ENCODE measurements at regions not wholly inside any gene's neighbourhood (a gene's known extent, or its start where the extent isn't known, plus 50 kb on each side); places are given as distances from the start of the nearest gene placed in this dataset.
A peak's percentile ranks its signal among the peaks of the same experiment; 100 is the strongest.
"Not testable (repeated sequence)": the region's sequence is repeated elsewhere in the genome, so short reads cannot be mapped to it uniquely, and the experiment has no call there.

DNA sequence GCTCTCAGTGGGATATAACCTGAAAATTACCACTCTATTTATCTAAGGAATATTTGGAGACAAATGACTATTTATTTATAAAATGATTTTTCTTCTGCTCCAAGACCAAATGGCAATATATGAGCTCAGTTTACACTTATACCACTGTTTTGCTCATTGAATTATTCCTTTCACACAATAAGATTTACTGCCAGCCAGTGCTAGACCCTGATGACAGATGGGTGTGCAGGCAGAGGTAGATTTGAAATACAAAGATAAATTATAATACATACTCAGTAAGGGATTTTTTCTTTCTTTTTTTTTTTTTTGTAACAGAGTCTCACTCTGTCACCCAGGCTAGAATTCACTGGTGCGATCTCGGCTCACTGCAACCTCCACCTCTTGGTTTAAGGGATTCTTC, 980.3 kb downstream of the EPHA3 start:
- DNase-seq = no peak

DNA sequence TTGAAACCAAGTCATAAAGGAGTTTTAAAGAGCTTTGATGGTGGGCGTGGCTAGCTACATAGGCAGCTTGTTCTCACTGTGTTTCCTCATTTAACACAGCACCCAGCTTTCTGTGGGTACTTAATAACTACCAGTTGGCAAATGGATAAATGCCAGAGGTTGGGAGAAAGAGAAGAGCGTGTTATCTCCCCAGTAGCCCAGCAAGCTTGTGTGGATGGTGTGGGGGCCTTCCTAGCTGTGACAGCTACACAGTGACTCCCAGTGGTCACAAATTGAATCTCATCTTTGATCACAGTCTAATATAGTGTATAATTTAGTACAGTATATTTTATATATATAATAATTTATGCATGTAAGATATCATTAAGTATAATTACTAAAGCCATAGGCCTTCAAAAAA, 984.1 kb downstream of the EPHA3 start:
- DNase-seq = peak; percentile 69

DNA sequence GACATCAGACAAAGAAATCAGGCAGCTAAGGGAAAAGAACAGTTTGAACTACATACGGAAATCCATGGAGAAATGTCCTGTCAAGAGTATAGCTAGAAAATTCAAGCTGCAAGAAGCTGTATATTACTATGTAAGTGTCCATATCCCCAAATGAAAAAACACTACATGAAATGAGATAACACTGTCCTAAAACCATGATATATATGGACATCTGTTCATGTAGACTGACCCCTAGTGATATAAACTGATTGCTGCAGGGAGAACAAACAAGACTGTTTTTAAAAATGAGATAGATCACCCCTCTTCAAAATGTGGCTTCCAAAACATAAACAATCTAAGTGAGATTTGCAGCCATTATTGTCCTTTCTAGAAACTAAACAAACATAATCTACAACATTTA, 985.6 kb downstream of the EPHA3 start:
- DNase-seq = peak; percentile 59

DNA sequence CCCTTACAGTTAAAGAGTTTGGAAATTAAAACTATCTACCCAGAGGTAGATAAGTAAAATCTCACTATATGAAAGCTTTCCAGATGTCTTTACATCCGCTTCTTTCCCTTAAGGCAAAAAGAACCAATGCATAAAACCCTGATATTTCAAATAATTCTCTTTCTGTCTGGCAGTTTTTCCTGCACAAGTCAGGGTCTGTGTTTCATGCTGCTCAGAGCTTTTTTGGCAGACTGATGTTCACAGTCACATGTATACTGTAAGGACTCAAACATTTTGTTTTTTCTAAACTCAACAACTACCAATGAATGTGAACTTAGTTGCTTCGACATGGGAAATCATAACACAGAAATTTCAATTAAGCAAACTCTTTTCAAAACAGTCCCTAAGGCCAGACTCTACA, 988.4 kb downstream of the EPHA3 start:
- DNase-seq = no peak

DNA sequence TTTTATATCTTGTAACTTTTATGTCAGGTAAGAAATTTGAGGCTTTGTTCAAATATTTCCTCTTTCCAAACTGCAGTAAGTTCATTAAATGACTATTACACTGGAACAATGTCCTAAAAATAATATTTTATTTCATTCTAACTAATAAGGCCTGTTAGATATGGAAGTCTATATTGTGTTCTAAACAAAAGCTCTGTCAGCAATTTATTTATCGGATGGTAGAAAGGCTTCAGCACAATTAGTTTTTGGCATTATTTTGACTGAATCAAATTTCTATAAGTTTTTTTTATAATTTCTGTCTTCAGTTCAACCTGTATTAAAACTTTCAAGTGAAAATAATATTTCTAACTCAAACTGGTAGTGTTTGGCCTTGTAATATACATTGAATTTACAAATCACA, 992.1 kb downstream of the EPHA3 start:
- DNase-seq = no peak

DNA sequence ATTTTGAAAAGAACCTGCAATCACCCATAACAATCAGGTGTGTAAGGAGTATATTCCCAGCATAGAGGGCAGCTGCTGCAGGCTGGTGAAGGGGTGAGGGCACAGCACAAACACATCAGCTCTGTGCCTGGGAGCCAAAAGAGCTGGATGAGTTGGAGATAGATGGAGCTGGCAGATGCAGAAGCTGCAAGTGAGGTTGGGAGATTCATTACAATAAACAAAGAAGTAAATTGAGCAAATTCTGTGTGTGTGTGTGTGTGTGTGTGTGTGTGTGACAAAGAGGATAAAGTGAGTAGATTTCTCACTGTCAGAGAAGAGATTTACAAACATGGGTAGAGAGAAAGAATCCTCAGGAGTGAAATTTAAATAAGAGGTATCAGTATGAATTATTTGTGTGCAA, 994.7 kb downstream of the EPHA3 start:
- no peak for DNase-seq

DNA sequence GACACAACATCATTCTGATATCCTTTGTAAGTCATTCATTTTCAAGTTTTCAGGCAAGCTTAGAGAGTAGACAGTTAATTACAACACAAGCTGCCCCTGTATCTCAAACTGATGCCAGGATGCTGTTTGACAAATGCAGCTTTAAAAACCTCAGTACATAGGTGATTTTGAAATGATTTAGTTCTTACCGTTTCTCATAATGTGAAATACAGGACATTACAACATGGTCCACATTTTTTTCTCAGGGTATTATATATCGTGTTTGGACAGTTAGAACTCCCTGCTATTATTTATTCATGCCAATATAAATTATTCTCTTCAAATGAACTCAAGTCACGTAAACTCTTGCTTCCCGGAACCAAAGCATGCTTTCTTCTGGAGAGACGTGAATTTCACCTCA, 1013.9 kb downstream of the EPHA3 start:
- peak; percentile 30 for DNase-seq

DNA sequence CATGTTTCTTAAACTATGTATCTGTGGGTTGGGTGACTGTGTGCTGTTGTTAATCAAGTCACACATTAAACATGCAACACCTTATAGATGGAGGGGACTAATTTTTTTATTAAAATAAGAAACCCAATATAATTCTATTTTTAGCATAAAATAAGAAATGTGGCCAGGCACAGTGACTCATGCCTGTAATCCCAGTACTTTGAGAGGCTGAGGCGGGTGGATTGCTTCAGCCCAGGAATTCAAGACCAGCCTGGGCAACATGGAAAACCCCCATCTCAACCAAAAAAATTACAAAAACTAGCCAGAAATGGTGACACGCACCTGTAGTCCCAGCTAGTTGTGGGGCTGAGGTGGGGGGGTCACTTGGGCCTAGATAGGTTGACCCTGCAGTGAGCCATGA, 1021.0 kb downstream of the EPHA3 start:
- no peak for DNase-seq

DNA sequence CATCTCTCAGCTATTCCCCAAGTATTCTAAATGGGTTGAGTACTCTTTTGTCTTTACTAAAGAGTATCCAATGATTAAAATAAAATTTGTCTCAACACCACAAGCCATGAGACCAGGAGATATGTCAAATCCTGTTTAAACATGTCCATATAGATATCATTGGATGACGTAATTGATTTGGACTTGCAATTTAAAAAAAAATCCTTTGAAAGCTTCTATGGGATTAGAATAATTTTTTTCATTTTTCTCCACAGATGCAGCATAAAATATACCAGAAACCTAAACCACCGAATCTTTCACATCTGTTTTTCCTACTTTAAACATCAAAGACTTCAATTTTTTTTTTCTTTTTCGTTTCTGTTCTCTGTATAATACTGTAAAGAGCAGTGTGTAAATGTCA, 1022.3 kb downstream of the EPHA3 start:
- no peak for DNase-seq

DNA sequence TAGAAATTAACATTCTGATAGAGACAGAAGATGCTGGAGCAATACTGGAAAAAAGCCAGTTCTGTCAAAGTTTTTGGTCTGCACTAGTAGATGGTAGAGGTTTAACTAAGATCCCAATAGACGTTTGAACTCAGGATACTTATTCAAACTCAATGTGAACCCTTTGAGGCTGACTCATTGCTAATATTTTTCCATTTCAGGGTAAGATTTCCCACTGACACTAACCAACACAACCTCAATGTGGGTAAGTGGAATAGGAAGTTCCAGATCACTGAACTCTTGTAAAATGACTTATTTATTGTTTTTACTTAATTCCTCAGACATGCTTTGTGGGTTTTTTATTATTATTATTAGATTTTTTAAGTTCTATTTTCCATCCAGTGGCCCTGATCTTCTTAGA, 1024.8 kb downstream of the EPHA3 start:
- DNase-seq = no peak

DNA sequence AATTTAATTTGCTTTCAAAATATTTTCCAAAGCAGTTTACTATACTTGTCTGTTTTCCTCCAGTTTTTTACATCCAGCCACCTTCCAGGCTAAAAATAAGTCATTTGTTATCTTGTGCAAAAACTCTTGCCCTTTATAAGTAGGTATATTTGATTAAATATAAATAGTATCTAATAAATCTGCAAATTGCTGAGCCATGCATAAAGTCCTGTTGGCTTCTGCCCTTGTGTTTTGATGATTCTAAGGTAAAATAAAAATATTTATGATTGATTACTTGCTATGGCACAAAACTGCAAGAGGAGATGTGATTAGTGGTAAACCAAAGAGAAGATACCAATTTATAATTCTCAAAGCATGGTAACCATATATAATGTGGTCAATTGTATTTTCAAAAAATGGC, 1026.7 kb downstream of the EPHA3 start:
- DNase-seq = no peak

DNA sequence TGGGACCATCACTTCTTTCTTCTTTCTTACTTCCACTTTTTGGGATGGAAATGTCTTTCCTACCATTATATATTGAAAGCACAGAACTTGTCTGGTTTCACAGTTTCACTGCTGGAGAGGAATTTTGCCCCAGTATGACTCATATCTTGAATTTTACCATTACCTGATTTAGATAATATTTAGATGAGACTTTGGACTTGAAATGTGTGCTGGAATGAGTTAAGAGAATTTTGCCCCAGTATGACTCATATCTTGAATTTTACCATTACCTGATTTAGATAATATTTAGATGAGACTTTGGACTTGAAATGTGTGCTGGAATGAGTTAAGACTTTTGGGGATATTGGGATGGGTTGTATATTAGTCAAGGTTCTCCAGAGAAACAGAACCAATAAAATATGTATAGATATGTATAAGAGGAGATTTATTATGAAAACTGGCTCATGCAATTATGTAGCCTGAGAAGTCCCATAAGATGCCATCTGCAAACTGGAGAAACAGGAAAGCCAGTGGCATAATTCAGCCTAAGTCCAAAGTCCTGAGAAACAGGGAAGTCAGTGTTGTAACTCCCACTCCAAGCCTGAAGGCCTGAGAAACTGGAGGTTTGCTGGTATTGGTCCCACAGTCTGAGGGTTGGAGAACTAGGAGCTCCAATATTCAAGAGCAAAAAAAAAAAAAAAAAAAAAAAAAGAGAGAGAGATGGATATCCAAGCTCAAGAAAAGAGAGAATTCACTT, 1029.2 kb downstream of the EPHA3 start:
- DNase-seq = no peak

DNA sequence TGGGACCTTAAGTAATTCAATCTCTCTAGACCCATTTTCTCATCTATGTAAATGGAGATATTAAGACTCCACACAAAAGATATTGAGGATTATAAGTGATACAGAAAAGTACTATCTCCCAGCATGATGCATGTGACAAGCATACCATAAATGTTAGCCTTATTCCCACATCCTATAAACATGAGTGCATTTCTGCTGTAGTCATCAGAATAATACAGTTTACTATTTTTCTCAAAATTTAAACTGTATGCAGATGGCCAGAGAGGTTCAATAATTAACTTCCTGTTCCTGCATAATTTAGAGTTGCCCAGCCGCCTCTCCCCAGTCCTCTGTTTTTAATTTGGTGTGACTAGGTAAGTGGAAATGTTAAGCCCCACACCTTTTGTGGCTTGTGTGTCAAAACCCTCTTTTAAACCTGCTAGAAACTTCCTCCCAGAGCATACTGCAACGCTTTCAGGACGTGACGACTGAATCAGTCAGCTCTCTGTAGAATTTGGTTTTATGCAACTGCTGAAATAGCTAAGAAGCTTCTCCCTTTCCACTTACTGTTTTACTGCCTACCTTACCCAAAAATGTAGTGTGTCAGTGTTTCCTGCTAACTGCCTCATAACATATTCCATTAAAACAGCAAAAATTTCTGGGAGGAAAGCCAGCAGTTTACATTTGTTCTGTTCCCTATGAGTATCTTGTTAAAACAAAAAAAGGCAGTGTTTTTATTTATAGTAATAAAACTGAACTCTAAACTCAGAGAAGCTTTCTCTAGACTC, 1037.9 kb downstream of the EPHA3 start:
- DNase-seq = peak; percentile 22

DNA sequence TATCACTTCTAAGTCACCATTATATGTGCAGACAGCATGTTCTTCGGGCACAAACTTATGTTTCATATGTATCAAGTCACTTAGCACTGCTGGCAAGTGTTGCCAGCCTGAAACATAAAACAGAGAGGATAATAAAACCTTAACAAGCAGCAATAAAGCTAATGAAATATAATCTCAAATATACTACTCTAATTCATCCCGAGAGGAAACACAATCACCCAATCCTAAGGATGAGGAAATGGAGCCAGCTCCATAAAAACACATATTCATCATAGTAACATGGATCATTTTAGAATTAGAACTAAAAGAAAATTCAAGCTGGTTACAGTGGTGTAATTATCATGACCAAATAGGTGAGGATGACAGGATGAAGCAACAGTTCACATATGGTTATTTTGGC, 1072.7 kb downstream of the EPHA3 start:
- DNase-seq = no peak

DNA sequence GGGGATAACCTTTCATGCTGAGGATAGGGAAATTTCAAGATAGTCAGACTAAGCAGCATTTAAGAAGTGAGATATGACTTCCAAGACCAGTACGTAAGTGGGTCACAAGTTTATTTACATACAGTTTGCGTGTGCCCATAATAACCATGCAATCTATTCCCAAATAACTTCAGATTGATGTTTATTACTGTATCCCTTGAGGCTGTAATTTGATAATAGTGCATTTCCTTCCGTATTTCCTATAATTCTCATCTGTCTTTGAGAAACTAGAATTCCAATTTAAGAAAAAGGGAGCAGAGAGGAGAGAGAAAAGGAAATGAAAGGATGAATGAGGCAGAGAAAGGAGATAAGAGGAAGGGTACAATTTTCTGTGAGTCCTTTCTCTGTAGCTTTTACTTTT, 1073.1 kb downstream of the EPHA3 start:
- no peak for DNase-seq

DNA sequence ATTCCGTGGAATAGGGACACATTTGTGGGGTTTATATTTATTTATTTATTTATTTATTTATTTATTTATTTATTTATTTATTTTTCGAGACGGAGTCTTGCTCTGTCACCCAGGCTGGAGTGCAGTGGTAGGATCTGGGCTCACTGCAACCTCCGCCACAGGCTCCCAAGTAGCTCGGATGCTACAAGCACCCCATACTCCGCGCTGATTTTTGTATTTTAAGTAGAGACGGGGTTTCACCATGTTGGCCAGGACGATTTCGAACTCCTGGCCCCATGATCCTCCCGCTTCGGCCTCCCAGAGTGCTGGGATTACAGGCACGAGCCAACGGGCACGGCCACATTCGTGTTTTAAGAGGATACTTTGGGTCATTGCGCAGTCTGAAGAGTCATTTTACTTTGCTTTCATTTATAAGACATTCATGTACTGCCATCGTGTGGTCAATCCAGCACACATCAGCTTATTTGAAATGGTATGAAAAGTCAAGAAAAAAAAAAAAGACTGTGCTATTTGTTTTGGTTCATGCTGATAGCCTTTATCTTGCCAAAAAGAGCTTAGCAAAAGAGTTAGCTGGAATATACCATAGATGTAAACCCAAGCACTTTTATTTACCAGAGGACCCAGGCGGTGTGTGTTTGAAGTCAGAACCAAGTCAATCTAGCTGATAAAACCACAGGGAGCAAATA, 1075.0 kb downstream of the EPHA3 start:
- peak; percentile 75 for DNase-seq

DNA sequence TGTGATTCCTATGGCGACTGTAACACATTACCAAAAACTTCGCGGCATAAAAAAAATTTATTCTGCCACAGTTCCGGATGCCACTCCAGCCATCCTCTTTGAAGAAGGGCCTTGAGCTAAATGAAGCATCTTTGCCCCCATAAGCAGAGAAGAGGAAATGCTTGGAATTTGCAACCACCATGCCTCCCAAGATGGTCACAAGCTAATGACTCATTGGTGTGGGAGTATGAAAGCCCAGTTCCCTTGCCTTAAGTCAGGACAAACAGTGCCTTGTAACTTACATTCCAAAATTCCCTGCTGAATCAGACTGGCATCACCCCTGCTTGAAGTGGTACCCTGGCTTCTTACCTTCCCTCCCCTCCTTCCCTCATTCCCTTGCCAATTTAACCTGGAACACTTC, 1077.4 kb downstream of the EPHA3 start:
- no peak for DNase-seq

DNA sequence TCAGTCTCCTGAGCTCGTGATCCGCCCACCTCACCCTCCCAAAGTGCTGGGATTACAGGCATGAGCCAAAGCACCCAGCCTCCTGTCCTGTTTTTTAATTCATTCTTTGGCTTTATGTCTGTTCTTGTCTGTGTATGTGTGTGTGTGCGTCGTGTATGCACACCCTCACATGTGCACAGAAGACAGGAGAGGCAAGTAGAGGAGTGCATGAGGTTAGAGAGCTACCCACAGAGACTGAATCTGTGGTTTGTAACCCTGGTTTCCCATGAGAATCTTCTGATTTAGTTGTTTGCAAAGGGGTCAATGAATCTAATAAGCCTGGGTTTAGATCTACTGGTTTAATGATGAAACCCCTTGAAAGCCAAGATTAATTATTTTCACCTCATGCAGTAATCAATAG, 1090.0 kb downstream of the EPHA3 start:
- not testable (repeated sequence) for DNase-seq

DNA sequence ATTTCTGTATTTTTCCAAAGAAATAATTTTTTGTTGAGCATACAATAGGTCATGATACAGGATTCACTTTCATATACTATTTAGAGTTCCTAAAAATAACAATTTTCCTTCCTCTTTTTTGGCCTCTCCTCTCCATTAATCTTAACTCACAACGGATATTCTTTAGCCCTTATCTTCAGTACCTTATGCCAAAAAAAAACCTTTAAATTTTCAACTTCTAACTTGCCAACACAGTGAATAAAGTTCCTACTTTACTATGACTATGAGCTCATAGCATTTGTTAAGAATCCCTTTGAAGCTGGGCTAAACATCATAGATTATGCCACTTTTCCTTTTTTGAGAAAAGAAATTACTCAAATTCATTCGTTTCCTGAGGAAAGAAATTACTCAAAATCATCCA, 1095.5 kb downstream of the EPHA3 start:
- DNase-seq = not testable (repeated sequence)

DNA sequence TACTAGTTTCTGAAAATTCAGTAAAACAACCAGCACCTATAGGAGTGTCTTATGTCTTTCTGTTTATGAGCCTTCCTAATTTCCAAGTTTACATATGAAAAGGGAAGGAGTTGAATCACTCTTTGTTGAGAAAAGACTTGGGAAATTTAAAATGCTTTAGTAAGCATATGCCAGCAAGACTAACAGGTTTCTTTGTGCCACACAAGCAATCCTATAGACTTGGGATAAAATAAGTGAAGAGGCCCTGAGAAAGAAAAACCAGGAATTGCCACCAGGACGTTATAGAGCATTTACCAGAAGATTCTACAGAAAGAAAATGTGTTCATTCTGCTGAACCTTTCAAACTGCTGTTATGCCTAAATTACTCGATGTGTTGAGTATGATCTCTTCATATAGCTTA, 1099.1 kb downstream of the EPHA3 start:
- not testable (repeated sequence) for DNase-seq

DNA sequence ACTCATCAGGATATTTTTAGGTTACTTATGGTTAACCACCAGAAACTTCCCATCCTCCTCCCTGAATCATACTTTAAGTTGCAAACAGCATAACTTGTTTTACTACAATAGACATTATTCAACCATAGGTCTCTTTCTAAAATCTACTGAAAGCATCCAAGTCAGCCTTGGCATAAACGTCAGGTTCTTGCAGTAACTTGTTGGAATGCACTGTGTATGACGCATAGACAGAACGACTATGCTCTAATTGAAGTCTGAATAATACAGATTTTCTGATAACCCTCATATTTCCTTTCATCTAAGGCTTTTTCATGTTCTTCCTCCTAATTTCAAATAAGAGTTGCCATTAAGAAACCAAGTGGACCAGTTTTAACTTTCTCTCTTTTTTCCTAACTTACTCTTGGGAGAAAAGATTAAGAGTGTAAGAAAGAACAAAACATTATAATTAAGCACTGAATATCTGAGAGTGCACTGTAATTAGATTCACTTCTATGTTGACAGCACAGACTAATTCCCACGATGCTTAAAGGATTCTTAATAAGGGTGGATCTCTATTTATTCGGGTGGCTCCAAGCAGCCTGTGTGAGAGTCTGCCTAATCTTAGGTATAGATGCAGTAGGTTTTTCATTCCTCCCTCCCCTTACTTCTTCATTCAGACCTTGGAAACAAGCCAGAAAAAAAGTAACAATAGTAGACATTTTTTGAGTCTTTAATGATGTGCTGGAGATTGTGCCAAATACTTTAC, 1100.1 kb downstream of the EPHA3 start:
- DNase-seq = peak; percentile 1

DNA sequence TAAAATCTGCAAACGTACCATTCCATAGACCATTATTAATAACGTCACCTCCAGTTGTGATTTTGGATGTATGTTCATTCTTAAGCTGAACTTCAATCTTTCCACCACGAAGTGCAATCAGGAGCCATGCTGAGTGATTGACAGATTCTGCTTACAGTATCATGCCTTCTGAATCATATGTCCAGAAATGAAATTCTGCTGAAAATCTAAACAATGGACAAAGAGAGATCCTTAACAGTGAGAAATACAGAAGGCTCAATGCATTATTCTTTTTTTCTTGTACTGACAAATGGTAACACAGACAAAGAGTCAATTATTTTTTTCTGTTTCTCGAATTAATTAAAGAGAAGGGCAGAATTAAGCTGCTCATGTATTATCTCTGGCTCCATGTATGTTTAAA, 1114.5 kb downstream of the EPHA3 start:
- peak; percentile 9 for DNase-seq

DNA sequence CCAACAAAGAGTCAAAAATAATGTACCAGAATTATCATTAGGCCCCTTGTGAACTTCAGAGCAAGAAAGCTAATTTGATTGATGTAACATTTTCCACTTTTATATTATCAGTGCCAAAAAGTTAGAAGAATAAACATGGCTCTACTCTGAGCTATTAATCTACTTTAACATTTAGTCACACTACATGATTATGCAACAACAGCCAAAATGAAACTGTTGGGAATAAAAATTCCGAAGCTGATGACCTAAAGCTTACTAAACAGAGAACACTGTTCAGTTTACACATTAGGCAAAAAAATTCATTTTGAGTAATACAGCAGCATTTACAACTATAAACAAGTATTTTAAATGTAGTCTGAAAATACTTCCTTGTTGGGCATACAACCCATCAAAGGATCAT, 1134.1 kb downstream of the EPHA3 start:
- DNase-seq = no peak
